ENCODE measurements at regions not wholly inside any gene's neighbourhood (a gene's known extent, or its start where the extent isn't known, plus 50 kb on each side); places are given as distances from the start of the nearest gene placed in this dataset.

DNA sequence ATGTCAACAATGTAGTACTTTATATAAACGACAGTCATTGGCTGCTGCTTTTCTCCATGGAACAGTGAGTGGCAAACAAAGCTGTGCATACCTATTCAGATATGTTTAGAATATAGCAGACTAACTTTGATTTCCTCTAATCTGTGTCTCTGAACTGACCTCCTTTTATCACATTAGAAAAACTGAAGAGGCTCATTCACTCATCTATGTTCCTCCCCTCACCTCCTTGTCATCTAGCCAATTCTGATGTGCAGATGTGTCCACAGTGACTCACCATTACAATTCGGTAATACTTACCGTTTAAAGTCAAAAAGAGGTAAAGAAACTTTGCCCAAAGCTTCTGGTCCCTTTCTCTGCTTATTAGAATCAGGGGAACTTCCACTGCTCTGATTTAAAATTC lies 51.5 kb upstream of the RPS13 start:
- Mint-ChIP-seq H3K4me3 (ENCODE audit: low read depth) (no peak overlapping the region), H3K9me3 (no peaks in the 10 kb centered on the region), H3K4me1 (ENCODE audit: low read depth) (no peaks in the 10 kb centered on the region), H3K27ac (no peak overlapping the region), H3K27me3 (ENCODE audit: low read depth) (no peaks in the 10 kb centered on the region), H3K36me3 (ENCODE audit: low read depth) (peaks cover 21% of the 10 kb centered on the region)
- no peak for DNase-seq (ENCODE audit: low spot score)
- intact Hi-C loops (cut with micrococcal nuclease) = no loop called here
